Adipocyte (in vitro differentiated cells): ENCODE measurements at regions not wholly inside any gene's neighbourhood (a gene's known extent, or its start where the extent isn't known, plus 50 kb on each side); places are given as distances from the start of the nearest gene placed in this dataset.
"Not testable (repeated sequence)": the region's sequence is repeated elsewhere in the genome, so short reads cannot be mapped to it uniquely, and the experiment has no call there.

Experiments used
- DNase-seq: peaks from one replicate; pipeline ENCODE4 v3.0.0-alpha.2; 2015; ENCODE audit warnings: low read depth
- H3K27me3 ChIP-seq: replicated peaks from 2 replicates; pipeline ENCODE4 v1.7.0; 2013; ENCODE audit warnings: mild to moderate bottlenecking, low read length, moderate library complexity; ENCODE audit not compliant: control insufficient read depth, insufficient read depth
- H3K36me3 ChIP-seq: 2 replicates; pipeline ENCODE4 v1.7.0; 2013; ENCODE audit warnings: low read length, mild to moderate bottlenecking, moderate library complexity; ENCODE audit not compliant: control insufficient read depth, insufficient read depth, severe bottlenecking
- H3K4me1 ChIP-seq: 2 replicates; pipeline ENCODE4 v1.7.0; 2013; ENCODE audit warnings: mild to moderate bottlenecking, low read length, moderate library complexity; ENCODE audit not compliant: control insufficient read depth, insufficient read depth
- H3K4me3 ChIP-seq: 2 replicates; pipeline ENCODE4 v1.7.0; 2013; ENCODE audit warnings: mild to moderate bottlenecking, low read length, moderate library complexity
- H3K9ac ChIP-seq: 2 replicates; pipeline ENCODE4 v1.7.0; 2013; ENCODE audit warnings: mild to moderate bottlenecking, low read length, moderate library complexity
- H3K9me3 ChIP-seq: 2 replicates; pipeline ENCODE4 v1.7.0; 2013; ENCODE audit warnings: mild to moderate bottlenecking, low read length, moderate library complexity; ENCODE audit not compliant: control insufficient read depth

- Histone ChIP-seq H3K36me3 (no peaks in the 10 kb centered on the region), H3K9me3 (no peaks in the 10 kb centered on the region), H3K4me1 (no peaks in the 10 kb centered on the region), H3K4me3 (no peak overlapping the region), H3K27me3 (no peaks in the 10 kb centered on the region), H3K9ac (no peak overlapping the region)
- DNase-seq, result peak; percentile 42
Observed at GRCh38 chr6:78324213-78324612, 543.1 kb upstream of the IRAK1BP1 start.

GRCh38 chr6:78340755-78341154, 526.6 kb upstream of the IRAK1BP1 start:
- no peak overlapping the region for H3K9ac ChIP-seq
- no peaks in the 10 kb centered on the region for H3K9me3 ChIP-seq
- H3K36me3 ChIP-seq, result no peaks in the 10 kb centered on the region
- no peak for DNase-seq
- H3K4me3 ChIP-seq, result no peak overlapping the region
- no peaks in the 10 kb centered on the region for H3K4me1 ChIP-seq
- H3K27me3 ChIP-seq, result no peaks in the 10 kb centered on the region

GRCh38 chr6:78345882-78346281, 521.5 kb upstream of the IRAK1BP1 start:
- Histone ChIP-seq H3K36me3 (no peaks in the 10 kb centered on the region), H3K27me3 (no peaks in the 10 kb centered on the region), H3K9me3 (no peaks in the 10 kb centered on the region), H3K9ac (no peak overlapping the region), H3K4me1 (no peaks in the 10 kb centered on the region), H3K4me3 (no peak overlapping the region)
- no peak for DNase-seq

- Histone ChIP-seq H3K9ac (no peak overlapping the region), H3K27me3 (no peaks in the 10 kb centered on the region), H3K36me3 (no peaks in the 10 kb centered on the region), H3K4me3 (no peak overlapping the region), H3K9me3 (no peaks in the 10 kb centered on the region), H3K4me1 (no peaks in the 10 kb centered on the region)
- no peak for DNase-seq
Observed at GRCh38 chr6:78347191-78347916, 520.0 kb upstream of the IRAK1BP1 start.

- DNase-seq, result no peak
- H3K4me3 ChIP-seq, result no peak overlapping the region
Observed at GRCh38 chr6:78353040-78353439, 514.3 kb upstream of the IRAK1BP1 start.

GRCh38 chr6:78363688-78364087, 503.7 kb upstream of the IRAK1BP1 start:
- Histone ChIP-seq H3K36me3 (no peaks in the 10 kb centered on the region), H3K27me3 (no peaks in the 10 kb centered on the region), H3K9me3 (peaks cover 2% of the 10 kb centered on the region), H3K4me1 (no peaks in the 10 kb centered on the region), H3K4me3 (no peak overlapping the region), H3K9ac (no peak overlapping the region)
- DNase-seq, result no peak

More at GRCh38 chr6:78353040-78353439, 514.3 kb upstream of the IRAK1BP1 start:
- Histone ChIP-seq H3K36me3 (no peaks in the 10 kb centered on the region), H3K27me3 (no peaks in the 10 kb centered on the region), H3K9ac (no peak overlapping the region), H3K9me3 (no peaks in the 10 kb centered on the region), H3K4me1 (no peaks in the 10 kb centered on the region)

GRCh38 chr6:78365473-78365872, 501.9 kb upstream of the IRAK1BP1 start:
- H3K27me3 ChIP-seq, result no peaks in the 10 kb centered on the region
- H3K4me3 ChIP-seq, result no peak overlapping the region
- H3K9ac ChIP-seq, result no peak overlapping the region
- no peak for DNase-seq
- peaks cover 2% of the 10 kb centered on the region for H3K9me3 ChIP-seq
- H3K36me3 ChIP-seq, result no peaks in the 10 kb centered on the region
- H3K4me1 ChIP-seq, result no peaks in the 10 kb centered on the region

- H3K9me3 ChIP-seq, result peaks cover 10% of the 10 kb centered on the region
- H3K4me1 ChIP-seq, result no peaks in the 10 kb centered on the region
- no peaks in the 10 kb centered on the region for H3K27me3 ChIP-seq
- H3K4me3 ChIP-seq, result no peak overlapping the region
- H3K9ac ChIP-seq, result no peak overlapping the region
- H3K36me3 ChIP-seq, result no peaks in the 10 kb centered on the region
- DNase-seq, result no peak
Observed at GRCh38 chr6:78377056-78377455, 490.3 kb upstream of the IRAK1BP1 start.

GRCh38 chr6:78379982-78380381, 487.4 kb upstream of the IRAK1BP1 start:
- Histone ChIP-seq H3K4me1 (no peaks in the 10 kb centered on the region), H3K9ac (no peak overlapping the region), H3K9me3 (peaks cover 5% of the 10 kb centered on the region), H3K27me3 (no peaks in the 10 kb centered on the region), H3K36me3 (no peaks in the 10 kb centered on the region), H3K4me3 (no peak overlapping the region)
- DNase-seq, result no peak

GRCh38 chr6:78380541-78380940, 486.8 kb upstream of the IRAK1BP1 start:
- no peaks in the 10 kb centered on the region for H3K36me3 ChIP-seq
- no peak overlapping the region for H3K4me3 ChIP-seq
- H3K27me3 ChIP-seq, result no peaks in the 10 kb centered on the region
- H3K9ac ChIP-seq, result no peak overlapping the region
- no peak for DNase-seq
- peaks cover 3% of the 10 kb centered on the region for H3K9me3 ChIP-seq
- no peaks in the 10 kb centered on the region for H3K4me1 ChIP-seq

- peaks cover 19% of the 10 kb centered on the region for H3K9me3 ChIP-seq
- no peak overlapping the region for H3K4me3 ChIP-seq
- no peaks in the 10 kb centered on the region for H3K4me1 ChIP-seq
- H3K9ac ChIP-seq, result no peak overlapping the region
- no peaks in the 10 kb centered on the region for H3K27me3 ChIP-seq
- H3K36me3 ChIP-seq, result no peaks in the 10 kb centered on the region
- DNase-seq, result no peak
Observed at GRCh38 chr6:78383968-78384367, 483.4 kb upstream of the IRAK1BP1 start.

- not testable (repeated sequence) for H3K4me3 ChIP-seq, H3K9ac ChIP-seq
- H3K9me3 ChIP-seq, result peaks cover 16% of the 10 kb centered on the region
Observed at GRCh38 chr6:78386854-78387253, 480.5 kb upstream of the IRAK1BP1 start.

More at GRCh38 chr6:78386854-78387253, 480.5 kb upstream of the IRAK1BP1 start:
- not testable (repeated sequence) for H3K27me3 ChIP-seq, H3K4me1 ChIP-seq, DNase-seq, H3K36me3 ChIP-seq
